HK-2 (cell line): ENCODE measurements at regions not wholly inside any gene's neighbourhood (a gene's known extent, or its start where the extent isn't known, plus 50 kb on each side); places are given as distances from the start of the nearest gene placed in this dataset.
"Not testable (repeated sequence)": the region's sequence is repeated elsewhere in the genome, so short reads cannot be mapped to it uniquely, and the experiment has no call there.

ENCODE experiments used
- DNase-seq: peaks from one replicate; pipeline ENCODE4 v3.0.0-alpha.2; 2018; ENCODE audit not compliant: unreplicated experiment

- DNase-seq = no peak
These were observed 55.3 kb upstream of the NRBF2 start for GRCh38 chr10:63077800-63078199.

- DNase-seq = peak; percentile 48
These were observed 60.2 kb upstream of the NRBF2 start for GRCh38 chr10:63072951-63073350.

DNA sequence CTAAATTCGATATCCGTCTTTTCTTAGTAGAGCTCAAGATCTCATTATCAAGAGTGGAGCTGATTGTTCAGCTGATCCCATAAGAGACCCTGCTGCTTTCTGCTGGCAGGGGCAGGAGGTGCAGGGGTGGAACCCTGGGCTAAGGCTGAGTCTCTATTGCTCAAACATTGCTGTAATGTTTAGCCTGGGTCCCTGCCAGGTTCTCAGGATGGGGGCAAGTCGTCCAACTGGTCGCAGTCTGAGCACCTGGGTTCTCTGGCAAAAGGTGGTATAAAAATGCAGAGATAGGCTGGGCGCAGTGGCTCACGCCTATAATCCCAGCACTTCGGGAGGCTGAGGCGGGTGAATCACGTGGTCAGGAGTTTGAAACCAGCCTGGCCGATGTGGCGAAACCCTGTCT, 62.0 kb upstream of the NRBF2 start:
- no peak for DNase-seq

DNA sequence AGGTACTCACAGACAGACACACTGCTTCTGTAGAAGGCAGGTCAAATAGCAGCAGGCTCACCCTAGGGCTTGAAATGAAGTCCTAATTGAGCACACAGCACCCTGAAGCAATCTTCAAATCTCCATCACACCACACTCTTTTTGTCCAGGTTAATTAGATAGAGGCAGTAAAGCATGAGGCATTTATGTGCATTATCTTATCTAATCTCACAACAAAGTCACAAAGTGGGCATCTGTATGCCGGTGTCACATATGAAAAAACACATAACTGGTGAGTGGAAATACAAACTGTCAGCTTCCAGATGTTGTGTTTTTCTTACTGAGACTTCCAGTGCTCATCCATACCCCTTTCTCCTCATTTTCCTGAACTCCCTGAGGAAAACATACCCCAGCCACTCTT, 63.8 kb upstream of the NRBF2 start:
- no peak for DNase-seq

DNA sequence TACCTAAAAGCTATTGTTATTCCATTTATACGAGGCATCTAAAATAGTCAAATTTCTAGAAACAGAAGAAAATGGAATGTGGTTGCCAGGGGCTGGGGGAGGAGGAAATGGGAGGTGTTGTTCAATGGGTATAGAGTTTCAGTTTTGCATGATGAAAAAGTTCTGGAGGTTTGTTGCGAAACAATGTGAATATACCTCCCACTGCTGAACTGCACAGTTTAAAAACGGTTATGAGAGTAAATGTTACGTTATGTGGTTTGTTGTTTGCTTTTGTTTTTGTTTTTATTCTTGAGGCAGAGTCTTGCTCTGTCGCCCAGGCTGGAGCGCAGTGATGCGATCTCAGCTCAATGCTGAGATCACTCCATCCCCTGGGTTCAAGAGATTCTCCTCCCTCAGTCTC, 64.9 kb upstream of the NRBF2 start:
- no peak for DNase-seq

GRCh38 chr10:63066606-63067005, 66.5 kb upstream of the NRBF2 start:
- no peak for DNase-seq

DNA sequence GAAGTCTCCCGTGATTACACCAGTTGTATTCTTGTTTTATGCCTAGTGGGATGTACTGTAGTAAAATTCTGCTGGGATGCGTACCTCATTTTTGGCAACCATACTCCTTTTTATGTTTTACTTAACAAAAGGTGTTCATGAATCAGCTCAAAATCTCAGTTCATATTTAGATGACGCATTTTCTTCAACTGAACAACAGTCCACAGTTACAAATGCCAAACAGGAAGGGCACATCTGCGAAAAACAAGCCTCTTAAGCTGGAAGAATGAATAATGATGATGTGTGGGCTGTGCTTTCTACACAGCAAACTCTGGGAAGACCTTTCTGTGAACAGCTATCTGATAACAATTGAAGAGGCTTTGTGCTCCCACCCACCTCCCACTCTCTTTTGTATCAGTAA, 68.4 kb upstream of the NRBF2 start:
- DNase-seq = no peak

DNA sequence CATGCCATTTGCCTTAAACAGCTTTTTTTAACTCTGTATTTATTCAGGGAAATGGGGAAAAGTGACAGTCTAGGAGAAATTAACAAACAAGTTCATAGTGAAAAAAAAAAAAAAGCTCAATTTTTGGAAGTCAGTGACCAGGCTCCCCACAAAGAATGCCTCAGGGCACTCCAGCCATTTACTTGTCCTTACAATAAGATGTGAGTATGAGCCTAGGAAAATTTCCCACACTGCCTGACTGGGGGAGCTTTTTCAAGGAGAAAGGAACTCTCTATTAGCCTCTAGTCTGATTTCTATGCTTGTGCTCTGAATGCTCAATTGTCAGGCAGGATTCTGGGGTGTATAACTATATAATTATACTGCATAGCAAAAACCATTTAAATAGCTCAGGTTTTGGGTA, 74.9 kb upstream of the NRBF2 start:
- no peak for DNase-seq

DNA sequence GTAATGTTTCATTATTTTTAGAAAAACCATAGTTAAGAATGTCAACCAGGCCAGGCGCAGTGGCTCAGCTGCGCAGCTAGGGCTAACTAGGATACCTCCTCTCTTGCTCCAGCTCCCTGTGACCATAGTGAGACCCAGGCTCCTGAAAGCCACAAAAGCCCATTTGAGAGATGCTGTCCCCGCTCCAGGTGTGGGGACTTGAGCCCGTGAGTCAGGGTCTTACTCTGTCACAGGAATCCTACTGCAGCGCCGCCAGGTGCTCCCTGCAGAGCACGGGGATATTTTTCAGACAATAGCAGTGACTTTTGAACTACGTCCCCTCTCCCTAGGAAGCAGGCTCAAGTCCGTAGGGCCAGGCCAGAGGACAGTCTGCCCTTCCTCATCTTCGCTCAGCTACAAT, 75.6 kb upstream of the NRBF2 start:
- DNase-seq = no peak

GRCh38 chr10:63055705-63056104, 77.4 kb upstream of the NRBF2 start:
- no peak for DNase-seq

DNA sequence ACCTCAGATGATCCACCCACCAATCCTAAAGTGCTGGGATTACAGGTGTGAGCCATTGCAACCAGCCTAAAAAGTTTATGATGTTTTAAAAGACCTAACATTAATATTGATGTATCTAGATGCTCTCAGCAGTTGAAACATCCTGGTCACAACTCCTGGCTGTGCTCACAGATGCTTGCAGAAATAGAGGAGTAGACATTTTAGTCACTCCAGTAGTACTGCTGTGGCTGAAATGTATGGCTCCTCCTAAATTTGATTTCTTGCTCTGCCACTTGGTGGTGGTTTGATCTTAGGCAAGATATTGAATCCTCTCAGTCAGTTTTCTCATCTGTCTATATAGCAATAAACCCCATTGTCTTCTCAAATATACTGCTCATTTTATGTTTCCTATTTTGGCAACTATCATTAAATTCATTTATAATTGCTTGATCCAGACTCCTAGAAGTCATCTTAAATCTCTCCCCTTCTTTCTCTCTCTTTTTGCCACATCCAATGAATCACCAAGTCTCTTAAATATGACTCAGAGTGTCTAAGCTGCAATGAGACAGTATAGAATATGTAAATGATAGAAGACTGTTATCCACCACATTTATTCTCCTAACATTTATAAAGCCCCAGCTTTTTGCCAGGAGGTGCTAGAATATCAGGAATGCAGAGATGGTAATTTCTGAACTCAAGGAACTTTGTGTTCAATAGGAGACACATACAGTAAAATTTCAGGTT, 78.1 kb upstream of the NRBF2 start:
- DNase-seq = no peak

- no peak for DNase-seq
These were observed 81.0 kb upstream of the NRBF2 start for GRCh38 chr10:63052083-63052482.

DNA sequence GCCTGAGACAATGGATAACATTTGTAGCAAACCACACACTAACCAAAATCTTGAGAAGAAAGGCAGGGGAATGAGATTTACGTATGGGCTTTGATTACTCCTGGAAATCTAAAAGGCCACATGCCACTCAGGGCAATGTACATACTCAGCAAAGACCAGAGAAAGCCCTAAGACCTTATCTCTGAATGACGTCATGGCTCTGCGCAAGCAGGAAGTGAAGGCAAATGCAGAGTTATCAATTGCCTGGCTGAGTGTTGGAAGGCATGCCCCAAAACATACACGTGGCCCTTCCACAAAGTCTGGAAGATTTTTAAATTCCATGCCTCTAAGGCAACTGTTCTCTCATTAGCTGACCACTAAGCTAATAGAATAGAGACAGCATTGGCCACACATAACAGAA, 90.9 kb upstream of the NRBF2 start:
- no peak for DNase-seq

DNA sequence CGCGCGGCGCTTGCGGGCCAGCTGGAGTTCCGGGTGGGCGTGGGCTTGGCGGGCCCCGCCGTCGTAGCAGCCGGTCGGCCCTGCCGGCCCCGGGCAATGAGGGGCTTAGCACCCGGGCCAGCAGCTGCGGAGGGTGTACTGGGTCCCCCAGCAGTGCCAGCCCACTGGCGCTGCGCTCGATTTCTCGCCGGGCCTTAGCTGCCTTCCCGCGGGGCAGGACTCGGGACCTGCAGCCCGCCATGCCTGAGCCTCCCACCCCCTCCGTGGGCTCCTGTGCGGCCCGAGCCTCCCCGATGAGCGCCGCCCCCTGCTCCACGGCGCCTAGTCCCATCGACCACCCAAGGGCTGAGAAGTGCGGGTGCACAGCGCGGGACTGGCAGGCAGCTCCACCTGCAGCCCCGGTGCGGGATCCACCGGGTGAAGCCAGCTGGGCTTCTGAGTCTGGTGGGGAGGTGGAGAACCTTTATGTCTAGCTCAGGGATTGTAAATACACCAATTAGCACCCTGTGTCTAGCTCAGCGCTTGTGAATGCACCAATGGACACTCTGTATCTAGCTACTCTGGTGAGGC, 99.4 kb upstream of the NRBF2 start:
- not testable (repeated sequence) for DNase-seq

GRCh38 chr10:63030536-63030935, 102.6 kb upstream of the NRBF2 start:
- no peak for DNase-seq

DNA sequence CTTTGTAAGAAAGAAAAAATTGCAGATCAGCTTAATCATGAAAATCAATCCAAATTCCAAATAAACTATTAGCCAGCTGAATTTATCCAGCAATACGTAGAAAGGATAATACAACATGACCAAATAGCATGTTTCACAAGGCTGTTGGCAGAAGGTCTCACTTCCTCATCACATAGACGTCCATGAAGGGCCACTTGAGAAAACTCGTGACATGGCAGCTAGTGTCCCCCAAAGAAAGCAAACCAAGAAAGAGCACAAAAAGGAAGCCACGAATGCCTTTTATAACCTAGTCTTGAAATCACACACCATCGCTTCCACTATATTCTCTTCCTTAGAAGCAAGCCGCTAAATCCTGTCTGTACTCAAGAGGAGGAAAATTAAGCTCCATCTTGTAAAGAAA, 105.6 kb upstream of the NRBF2 start:
- DNase-seq = no peak

GRCh38 chr10:63021225-63021624, 111.9 kb upstream of the NRBF2 start:
- no peak for DNase-seq

- DNase-seq = no peak
These were observed 119.4 kb upstream of the NRBF2 start for GRCh38 chr10:63013755-63014154.

DNA sequence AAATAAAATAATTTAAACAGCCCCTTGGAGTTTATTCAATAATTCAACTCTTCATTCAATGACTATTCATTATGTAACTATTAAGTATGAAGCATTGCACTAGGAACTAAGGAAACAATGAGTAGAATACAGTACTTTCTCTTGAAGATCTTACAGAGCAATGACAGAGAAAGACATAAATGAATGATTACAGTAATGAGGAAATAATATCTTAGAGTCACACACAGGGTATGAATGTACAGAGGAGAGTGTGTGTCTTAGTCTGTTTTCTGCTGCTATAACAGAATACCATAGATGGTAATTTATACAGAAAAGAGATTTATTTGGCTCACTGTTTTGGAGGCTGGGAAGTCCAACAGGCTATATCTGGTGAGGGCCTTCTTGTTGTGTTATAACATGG, 120.5 kb upstream of the NRBF2 start:
- no peak for DNase-seq

DNA sequence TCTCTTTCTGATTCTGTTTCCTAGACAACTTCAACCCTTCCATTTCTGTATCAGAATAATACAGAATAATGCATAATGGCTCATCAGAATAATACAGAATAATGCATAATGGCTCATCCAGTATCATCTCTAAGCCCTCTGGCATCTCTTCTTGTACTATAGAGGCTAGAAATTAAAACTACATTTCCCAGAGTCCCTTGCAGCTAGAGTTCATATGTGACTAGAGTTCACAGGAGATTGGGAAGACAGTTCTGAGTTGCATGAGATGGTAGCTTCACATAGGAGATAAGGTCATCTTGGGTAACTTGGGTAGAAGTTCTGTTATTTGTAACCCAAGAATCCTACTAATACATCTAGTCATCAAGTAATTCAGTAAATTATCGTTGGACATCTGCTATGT, 122.9 kb upstream of the NRBF2 start:
- no peak for DNase-seq

GRCh38 chr10:63008491-63008890, 124.6 kb upstream of the NRBF2 start:
- DNase-seq = no peak

GRCh38 chr10:63007112-63007511, 126.0 kb upstream of the NRBF2 start:
- no peak for DNase-seq

GRCh38 chr10:63005246-63005645, 127.9 kb upstream of the NRBF2 start:
- no peak for DNase-seq

- no peak for DNase-seq
These were observed 129.2 kb upstream of the NRBF2 start for GRCh38 chr10:63003816-63004453.
